DND-41 (cell line): ENCODE measurements at regions not wholly inside any gene's neighbourhood (a gene's known extent, or its start where the extent isn't known, plus 50 kb on each side); places are given as distances from the start of the nearest gene placed in this dataset.

Experiments
- EZH2 ChIP-seq: IDR thresholded peaks from 3 replicates; pipeline ENCODE4 v1.6.1; 2012; ENCODE audit warnings: borderline replicate concordance, low read depth, mild to moderate bottlenecking, moderate library complexity, low read length, inconsistent platforms; ENCODE audit not compliant: severe bottlenecking
- TF ChIP-seq, protein P1 (sequence below): IDR thresholded peaks from 2 replicates; pipeline ENCODE4 v1.5.1; 2012; ENCODE audit warnings: borderline replicate concordance, low read length, moderate library complexity, mild to moderate bottlenecking; ENCODE audit not compliant: poor library complexity, severe bottlenecking; ENCODE audit errors: extremely low read depth

DNA sequence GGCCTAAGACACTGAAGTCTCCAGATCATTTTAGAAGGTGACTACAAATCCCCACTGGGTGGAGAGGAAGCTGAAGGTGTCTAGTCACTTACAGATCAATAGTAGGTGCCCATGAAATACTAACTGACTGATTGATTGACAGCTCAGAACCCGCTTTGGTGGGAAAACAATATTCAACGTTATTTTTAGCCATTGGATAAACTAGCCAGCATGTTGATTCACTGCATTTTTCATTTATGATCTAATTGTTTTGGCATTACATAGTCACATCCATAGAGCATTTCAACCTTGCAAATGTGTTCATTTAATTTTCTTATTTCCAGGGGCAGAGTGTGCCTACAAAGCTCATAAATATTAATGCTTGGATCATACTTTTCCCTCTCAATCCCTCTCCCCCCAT is 162.3 kb downstream of the MREG start:
- TF ChIP-seq, protein P1, sequence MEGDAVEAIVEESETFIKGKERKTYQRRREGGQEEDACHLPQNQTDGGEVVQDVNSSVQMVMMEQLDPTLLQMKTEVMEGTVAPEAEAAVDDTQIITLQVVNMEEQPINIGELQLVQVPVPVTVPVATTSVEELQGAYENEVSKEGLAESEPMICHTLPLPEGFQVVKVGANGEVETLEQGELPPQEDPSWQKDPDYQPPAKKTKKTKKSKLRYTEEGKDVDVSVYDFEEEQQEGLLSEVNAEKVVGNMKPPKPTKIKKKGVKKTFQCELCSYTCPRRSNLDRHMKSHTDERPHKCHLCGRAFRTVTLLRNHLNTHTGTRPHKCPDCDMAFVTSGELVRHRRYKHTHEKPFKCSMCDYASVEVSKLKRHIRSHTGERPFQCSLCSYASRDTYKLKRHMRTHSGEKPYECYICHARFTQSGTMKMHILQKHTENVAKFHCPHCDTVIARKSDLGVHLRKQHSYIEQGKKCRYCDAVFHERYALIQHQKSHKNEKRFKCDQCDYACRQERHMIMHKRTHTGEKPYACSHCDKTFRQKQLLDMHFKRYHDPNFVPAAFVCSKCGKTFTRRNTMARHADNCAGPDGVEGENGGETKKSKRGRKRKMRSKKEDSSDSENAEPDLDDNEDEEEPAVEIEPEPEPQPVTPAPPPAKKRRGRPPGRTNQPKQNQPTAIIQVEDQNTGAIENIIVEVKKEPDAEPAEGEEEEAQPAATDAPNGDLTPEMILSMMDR = no peak
- TF ChIP-seq EZH2 = no peak
